ENCODE measurements at regions not wholly inside any gene's neighbourhood (a gene's known extent, or its start where the extent isn't known, plus 50 kb on each side); places are given as distances from the start of the nearest gene placed in this dataset.

GRCh38 chr16:80231121-80231520 lies 309.7 kb upstream of the DYNLRB2 start:
- no peak overlapping the region for H3K27ac Mint-ChIP-seq (ENCODE audit: unreplicated experiment)
- H3K4me1 Mint-ChIP-seq (ENCODE audit: low read depth): peaks cover 16% of the 10 kb centered on the region
- H3K27me3 Mint-ChIP-seq (ENCODE audit: low read depth): no peaks in the 10 kb centered on the region
- no peak overlapping the region for H3K4me3 Mint-ChIP-seq (ENCODE audit: unreplicated experiment)
- H3K9me3 Mint-ChIP-seq (ENCODE audit: low read depth): peaks cover 9% of the 10 kb centered on the region
- DNase-seq (ENCODE audit: low spot score): no peak
- peaks cover 3% of the 10 kb centered on the region for H3K36me3 Mint-ChIP-seq (ENCODE audit: low read depth)
- no peak for TF ChIP-seq CTCF (IDR thresholded peaks at IDR 0.05)

GRCh38 chr16:80230328-80231120 lies 310.3 kb upstream of the DYNLRB2 start:
- no peak for DNase-seq (ENCODE audit: low spot score)
- Mint-ChIP-seq H3K27ac (ENCODE audit: unreplicated experiment) (no peak overlapping the region), H3K36me3 (ENCODE audit: low read depth) (peaks cover 3% of the 10 kb centered on the region), H3K27me3 (ENCODE audit: low read depth) (no peaks in the 10 kb centered on the region), H3K9me3 (ENCODE audit: low read depth) (peaks cover 11% of the 10 kb centered on the region), H3K4me1 (ENCODE audit: low read depth) (peaks cover 16% of the 10 kb centered on the region), H3K4me3 (ENCODE audit: unreplicated experiment) (no peak overlapping the region)
- TF ChIP-seq CTCF (IDR thresholded peaks at IDR 0.05): no peak

GRCh38 chr16:80226499-80226898 lies 314.3 kb upstream of the DYNLRB2 start:
- Mint-ChIP-seq H3K9me3 (ENCODE audit: low read depth) (peaks cover 21% of the 10 kb centered on the region), H3K27me3 (ENCODE audit: low read depth) (peaks cover 4% of the 10 kb centered on the region), H3K36me3 (ENCODE audit: low read depth) (peaks cover 9% of the 10 kb centered on the region), H3K4me1 (ENCODE audit: low read depth) (peaks cover 7% of the 10 kb centered on the region), H3K27ac (ENCODE audit: unreplicated experiment) (no peak overlapping the region), H3K4me3 (ENCODE audit: unreplicated experiment) (no peak overlapping the region)
- TF ChIP-seq CTCF (IDR thresholded peaks at IDR 0.05): no peak
- DNase-seq (ENCODE audit: low spot score): no peak

GRCh38 chr16:80210787-80211186 lies 330.0 kb upstream of the DYNLRB2 start:
- Mint-ChIP-seq H3K4me1 (ENCODE audit: low read depth) (no peaks in the 10 kb centered on the region), H3K27ac (ENCODE audit: unreplicated experiment) (no peak overlapping the region), H3K4me3 (ENCODE audit: unreplicated experiment) (no peak overlapping the region), H3K27me3 (ENCODE audit: low read depth) (peaks cover 7% of the 10 kb centered on the region), H3K36me3 (ENCODE audit: low read depth) (peaks cover 2% of the 10 kb centered on the region), H3K9me3 (ENCODE audit: low read depth) (peaks cover 7% of the 10 kb centered on the region)
- DNase-seq (ENCODE audit: low spot score): no peak
- no peak for TF ChIP-seq CTCF (IDR thresholded peaks at IDR 0.05)

- no peak overlapping the region for H3K4me3 Mint-ChIP-seq (ENCODE audit: unreplicated experiment)
- H3K27ac Mint-ChIP-seq (ENCODE audit: unreplicated experiment): no peak overlapping the region
- TF ChIP-seq CTCF (IDR thresholded peaks at IDR 0.05): no peak
- DNase-seq (ENCODE audit: low spot score): no peak
- no peaks in the 10 kb centered on the region for H3K36me3 Mint-ChIP-seq (ENCODE audit: low read depth)
- no peaks in the 10 kb centered on the region for H3K9me3 Mint-ChIP-seq (ENCODE audit: low read depth)
- H3K27me3 Mint-ChIP-seq (ENCODE audit: low read depth): peaks cover 7% of the 10 kb centered on the region
- H3K4me1 Mint-ChIP-seq (ENCODE audit: low read depth): peaks cover under 1% of the 10 kb centered on the region
Observed at GRCh38 chr16:80208743-80209142, 332.1 kb upstream of the DYNLRB2 start.
